Vagina (tissue), 2 donors: ENCODE measurements at regions not wholly inside any gene's neighbourhood (a gene's known extent, or its start where the extent isn't known, plus 50 kb on each side); places are given as distances from the start of the nearest gene placed in this dataset.

Experiments used
- POLR2A ChIP-seq, 2 donors: fragments of 450-650 bp; IDR thresholded peaks; one replicate each; pipeline ENCODE4 v1.6.1; 2017; ENCODE audit warnings: antibody characterized with exemption in 2 of 2, mild to moderate bottlenecking in 2 of 2, moderate library complexity in 2 of 2
- TF ChIP-seq, protein P1 (sequence below), 3 experiments: fragments of 450-650 bp in 2 of 3; fragments of 200-600 bp in 1 of 3; sonication (generic) in 1 of 3; IDR thresholded peaks; one replicate each; pipeline ENCODE4 v1.5.1; 2017 to 2019; ENCODE audit warnings: antibody characterized with exemption in 3 of 3, mild to moderate bottlenecking in 2 of 3, moderate library complexity in 2 of 3

DNA sequence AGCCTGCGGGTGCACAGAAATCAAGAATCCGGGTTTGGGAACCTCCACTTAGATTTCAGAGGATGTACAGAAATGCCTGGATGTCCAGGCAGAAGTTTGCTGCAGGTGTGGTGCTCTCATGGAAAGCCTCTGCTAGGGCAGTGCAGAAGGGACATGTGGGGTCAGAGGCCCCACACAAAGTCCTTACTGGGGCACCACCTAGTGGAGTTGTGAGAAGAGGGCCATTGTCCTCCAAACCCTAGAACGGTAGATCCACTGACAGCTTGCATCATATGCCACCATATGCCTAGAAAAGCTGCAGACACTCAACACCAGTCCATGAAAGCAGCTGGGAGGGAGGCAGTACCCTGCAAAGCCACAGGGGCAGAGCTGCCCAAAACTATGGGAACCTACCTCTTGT lies 833.0 kb downstream of the TMEM182 start:
- TF ChIP-seq POLR2A (IDR thresholded peaks at IDR 0.05) = no peak
- TF ChIP-seq, protein P1, sequence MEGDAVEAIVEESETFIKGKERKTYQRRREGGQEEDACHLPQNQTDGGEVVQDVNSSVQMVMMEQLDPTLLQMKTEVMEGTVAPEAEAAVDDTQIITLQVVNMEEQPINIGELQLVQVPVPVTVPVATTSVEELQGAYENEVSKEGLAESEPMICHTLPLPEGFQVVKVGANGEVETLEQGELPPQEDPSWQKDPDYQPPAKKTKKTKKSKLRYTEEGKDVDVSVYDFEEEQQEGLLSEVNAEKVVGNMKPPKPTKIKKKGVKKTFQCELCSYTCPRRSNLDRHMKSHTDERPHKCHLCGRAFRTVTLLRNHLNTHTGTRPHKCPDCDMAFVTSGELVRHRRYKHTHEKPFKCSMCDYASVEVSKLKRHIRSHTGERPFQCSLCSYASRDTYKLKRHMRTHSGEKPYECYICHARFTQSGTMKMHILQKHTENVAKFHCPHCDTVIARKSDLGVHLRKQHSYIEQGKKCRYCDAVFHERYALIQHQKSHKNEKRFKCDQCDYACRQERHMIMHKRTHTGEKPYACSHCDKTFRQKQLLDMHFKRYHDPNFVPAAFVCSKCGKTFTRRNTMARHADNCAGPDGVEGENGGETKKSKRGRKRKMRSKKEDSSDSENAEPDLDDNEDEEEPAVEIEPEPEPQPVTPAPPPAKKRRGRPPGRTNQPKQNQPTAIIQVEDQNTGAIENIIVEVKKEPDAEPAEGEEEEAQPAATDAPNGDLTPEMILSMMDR (IDR thresholded peaks at IDR 0.05) = no peak
